Nucleus accumbens (tissue), 56 donors: ENCODE measurements at regions not wholly inside any gene's neighbourhood (a gene's known extent, or its start where the extent isn't known, plus 50 kb on each side); places are given as distances from the start of the nearest gene placed in this dataset.

Experiments used
- DNase-seq, 56 donors: peaks; one replicate each; lab custom pipeline; 2025; lab: John Stamatoyannopoulos, UW

DNA sequence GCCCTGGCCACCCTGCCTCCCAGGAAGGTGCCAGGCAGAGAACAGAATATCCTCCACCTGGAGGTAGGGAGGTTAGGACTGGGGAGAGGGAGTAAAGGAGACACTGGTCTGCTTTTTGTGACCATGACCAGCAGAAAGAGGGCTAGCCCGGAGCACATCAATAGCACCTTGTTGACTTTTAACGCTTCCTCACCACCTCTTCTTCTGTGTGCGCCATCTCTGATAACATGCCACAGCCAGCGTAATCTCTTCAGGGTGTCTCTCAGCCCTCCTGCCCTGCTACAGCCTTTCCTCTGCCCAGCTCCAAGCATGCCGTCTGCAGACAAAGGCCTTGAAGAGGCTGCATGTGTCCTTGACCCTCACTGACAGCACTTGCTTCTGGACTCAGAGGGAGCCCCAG lies 50.9 kb upstream of the GJA5 start:
- no peak for DNase-seq

DNA sequence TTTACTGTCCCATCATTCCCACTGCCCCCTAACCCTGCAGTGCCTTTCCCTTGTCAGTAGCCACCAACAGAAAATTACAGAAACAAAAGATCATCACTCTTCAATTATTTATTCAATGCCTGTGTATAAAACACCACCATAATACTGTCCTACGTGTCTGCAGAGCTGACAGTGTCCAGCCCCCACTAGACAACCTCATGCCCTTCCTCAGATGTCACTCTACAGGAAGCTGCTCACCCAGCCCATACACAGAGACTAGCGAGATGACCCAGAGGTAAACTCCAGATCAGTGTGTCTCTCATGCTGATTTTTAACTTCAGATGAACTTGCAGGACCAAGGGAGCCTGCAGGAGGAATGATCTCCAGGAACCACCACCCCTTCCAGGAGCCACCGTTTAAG lies 51.3 kb upstream of the GJA5 start:
- no peak for DNase-seq

DNA sequence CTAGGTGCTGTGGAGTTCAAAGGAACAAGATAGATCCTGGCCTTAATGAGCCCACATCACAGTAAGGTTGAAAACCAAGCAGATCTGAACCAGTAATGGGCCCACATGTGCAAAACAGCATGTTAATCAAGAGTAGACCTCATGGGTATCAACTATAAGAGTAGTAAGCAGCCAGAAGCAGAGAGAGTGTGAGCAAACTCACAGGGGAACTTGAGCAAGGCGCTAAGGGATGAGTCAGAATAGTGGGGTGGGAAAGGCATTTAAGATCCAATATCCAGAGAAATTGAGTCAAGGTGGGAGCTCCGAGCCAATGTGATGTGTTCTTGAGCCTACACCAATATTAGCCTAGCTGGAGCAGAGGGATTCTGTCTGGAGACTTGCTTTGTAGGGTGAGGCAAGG lies 52.4 kb upstream of the GJA5 start:
- no peak for DNase-seq

DNA sequence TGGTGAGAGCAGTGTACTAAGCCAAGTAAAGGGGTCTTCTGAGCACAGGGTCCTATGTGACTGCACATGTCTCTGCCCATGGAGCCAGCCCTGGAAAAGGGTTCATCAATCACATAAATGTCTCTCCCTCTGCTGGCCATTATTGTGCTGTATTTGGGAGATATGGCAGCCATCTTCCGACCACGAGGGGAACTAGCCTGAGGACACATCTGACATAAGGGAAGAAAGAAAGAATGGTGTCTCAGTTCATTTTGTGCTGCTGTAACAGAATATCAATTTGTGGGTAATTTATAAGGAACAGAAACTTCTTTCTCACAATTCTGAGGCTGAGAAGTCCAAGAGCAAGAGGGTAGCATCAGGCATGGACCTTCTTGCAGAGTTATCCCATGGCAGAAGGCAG lies 55.1 kb upstream of the GJA5 start:
- no peak for DNase-seq

DNA sequence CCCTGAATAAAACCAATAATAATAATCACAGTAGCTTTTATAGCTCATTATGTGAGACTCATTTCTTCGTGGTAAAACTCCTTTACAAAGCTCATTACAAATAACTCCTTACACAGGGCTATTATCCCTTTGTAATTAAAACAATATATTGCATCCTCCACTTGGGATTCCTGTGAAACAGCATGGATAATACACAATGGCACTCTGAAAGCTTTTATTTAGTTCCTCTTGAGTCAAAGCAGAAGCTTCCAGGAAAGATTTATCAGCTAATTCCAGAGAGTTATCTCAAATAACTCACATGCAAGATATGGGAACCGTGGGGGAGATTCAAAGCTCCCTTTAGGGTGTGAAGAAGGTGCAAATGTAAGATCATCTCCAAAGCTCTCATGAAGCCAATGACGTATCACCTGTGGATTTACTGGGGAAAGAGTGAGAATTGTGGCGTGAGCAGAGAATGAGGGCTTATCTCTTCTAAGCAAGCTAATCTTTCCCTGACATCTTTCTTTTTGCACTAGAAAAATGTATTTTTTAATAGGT lies 60.4 kb upstream of the GJA5 start:
- no peak for DNase-seq

DNA sequence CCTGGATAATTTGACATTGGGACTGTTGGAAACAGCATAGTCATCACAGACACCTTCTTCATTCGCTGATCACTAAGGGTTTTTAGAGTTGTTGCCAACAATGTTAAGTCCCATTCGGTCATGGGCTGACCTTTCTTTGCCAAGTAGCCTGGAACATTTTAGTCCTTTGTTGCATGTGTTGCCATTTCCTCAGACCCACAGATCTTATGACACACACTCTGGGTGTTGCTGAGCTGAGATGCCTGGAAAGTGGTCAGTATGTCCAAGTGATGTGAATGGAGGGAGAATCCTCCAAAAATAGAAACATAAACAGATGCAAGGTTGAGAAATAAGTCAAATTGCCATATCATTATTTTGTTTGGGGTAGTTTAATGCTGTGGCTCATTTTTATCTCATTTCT lies 61.5 kb upstream of the GJA5 start:
- peak in 1 of 56 donors; percentile 0 for DNase-seq

DNA sequence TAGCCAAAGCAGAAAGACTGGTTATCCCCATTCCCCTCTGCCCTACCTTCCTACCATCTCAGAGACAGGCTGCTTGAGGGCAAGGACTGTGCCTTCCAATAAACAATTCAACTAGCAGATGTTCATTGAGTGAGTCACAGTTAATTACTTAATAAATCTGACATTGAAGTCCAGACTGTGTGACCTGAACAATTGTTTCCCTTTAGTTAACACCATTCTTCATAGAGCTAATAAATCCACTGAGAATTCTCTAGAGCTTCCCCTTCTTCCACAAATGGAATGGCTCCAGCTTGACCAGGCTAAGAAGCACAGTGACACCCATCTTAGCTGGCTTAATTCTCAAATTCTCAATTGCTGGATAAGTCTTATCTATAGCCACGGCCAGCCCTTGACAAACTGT lies 61.9 kb upstream of the GJA5 start:
- no peak for DNase-seq

DNA sequence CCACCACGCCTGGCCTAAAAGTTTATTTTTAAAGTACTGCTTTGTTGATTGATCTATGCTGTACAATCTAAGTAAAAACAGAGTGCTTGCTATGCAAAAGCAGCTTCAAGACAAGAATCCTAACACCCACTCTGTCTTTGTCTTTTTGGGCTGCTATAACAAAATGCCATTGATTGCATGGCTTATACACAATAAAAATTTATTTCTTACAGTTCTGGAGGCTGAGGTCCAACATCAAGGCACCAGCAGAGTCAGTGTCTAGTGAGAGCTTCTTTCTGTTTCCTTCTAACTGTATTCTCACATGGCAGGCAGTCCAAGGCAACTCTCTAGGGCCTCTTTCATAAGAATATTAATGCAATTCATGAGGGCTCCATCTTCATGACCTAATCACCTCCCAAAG lies 63.6 kb upstream of the GJA5 start:
- no peak for DNase-seq

DNA sequence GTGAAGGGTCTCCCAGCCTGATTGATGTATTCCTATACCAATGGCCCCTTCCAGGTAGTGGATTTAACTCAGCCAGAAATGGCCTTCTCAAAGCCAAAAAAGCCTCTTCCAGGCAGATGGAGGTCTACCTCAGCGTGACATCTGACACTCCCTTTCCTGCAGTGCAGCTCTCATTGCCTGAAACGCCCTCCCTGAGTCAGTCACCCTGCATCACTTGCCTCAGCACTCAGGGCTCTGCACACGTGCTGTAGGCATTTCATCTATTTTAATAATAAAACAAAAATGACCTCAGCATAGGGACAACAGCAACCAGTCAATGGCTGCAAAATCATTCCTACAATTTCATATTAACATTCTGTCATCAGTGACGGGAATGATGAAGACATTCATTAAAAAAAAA lies 64.4 kb upstream of the GJA5 start:
- no peak for DNase-seq

DNA sequence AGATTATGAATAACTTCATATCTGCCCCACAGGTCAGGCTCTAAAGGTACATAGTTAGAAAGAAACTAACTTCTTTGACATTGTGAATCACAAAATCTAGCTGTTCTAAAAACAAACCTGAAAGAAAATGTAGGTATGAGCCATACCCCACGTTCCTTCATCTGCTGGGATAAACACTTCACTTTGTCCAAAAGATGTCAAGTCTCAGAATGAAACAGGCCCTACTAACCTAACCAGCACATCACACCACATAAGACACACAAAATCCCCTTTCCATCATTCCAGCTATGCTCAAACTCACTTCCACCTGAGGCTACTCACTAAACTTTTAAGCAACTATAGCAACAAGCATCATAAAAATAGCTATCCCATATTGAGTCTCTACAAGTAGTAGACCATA lies 65.2 kb upstream of the GJA5 start:
- DNase-seq = no peak

- DNase-seq = no peak
Observed at GRCh38 chr1:147826259-147826658, 65.9 kb upstream of the GJA5 start.

GRCh38 chr1:147833231-147833860 lies 69.2 kb upstream of the GJA8 start:
- DNase-seq = no peak

GRCh38 chr1:147834181-147834580 lies 68.4 kb upstream of the GJA8 start:
- no peak for DNase-seq

- DNase-seq = no peak
Observed at GRCh38 chr1:147834810-147835209, 67.8 kb upstream of the GJA8 start.

DNA sequence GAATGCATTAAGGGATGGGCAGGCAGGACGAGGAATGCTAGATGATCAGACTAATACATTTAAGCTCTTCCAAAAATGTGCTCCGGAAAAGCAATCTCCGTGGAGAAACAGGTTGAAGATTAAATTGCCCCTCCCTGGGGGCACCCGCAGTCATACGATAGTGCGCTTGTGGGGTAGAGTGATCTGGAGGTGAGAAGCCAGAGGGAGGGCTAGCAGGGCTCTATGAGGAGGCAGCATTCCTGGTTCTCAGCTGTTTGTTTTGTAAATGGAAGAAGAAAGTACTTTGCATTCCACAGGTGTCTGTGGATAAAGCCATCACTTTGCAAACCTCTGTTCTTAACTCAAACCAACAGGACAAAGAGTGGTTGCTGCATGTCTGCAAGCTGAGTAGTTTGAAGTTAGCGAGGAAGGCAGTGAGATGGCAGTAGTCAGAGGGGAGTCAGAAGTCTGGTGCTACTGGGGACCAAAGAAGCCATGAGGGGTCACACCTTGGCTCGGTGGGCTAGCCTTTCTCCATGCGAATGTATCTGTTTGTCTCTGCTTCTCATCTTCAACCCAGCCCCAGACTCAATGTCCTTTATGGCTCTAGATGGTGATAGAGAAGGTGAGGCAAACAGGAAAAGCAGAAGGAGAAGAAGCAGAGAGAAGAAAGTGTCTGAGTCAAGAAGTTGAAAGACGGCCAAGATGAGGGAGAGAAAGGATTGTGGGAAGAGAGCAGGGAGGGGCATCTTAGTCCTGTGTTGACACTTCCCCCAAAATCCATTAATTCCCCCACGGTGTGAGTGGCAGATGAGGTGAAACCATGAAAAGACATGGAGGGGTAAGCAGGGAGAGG lies 65.2 kb upstream of the GJA8 start:
- DNase-seq = no peak

DNA sequence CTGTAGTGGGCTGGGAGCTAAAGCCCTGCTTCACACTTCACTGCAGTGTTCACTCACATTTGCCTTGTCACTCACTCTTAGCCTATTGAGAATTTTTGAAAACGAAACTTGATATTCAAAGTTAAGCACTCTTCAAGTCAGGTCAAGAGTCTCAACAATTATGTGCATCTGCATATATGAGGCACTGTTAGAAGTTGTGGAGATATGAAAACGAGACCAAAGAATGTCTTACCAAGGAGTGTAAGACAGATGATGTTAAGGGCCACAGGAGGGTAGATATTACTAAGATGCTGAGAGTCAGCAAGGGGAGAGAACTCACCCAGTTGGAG lies 64.7 kb upstream of the GJA8 start:
- no peak for DNase-seq

DNA sequence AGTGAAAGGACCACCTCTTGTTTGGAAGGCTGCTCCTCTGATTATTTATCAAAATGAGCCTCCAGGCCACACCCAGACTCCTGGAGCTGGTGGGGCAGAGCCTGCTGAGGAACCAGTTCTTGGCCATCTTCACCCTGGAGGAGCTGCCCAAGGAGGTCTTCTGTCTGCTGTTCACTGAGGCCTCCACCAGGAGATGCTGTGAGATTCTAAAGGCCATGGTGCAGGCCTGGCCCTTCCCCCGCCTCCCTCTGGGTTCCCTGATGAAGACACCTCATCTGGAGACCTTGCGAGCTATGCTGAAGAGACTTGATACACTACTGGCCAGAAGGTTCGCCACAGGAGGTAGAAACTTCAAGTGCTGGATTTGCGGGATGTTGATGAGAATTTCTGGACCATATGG lies 61.7 kb upstream of the GJA8 start:
- DNase-seq = no peak

GRCh38 chr1:147842578-147842977 lies 60.0 kb upstream of the GJA8 start:
- DNase-seq = no peak

DNA sequence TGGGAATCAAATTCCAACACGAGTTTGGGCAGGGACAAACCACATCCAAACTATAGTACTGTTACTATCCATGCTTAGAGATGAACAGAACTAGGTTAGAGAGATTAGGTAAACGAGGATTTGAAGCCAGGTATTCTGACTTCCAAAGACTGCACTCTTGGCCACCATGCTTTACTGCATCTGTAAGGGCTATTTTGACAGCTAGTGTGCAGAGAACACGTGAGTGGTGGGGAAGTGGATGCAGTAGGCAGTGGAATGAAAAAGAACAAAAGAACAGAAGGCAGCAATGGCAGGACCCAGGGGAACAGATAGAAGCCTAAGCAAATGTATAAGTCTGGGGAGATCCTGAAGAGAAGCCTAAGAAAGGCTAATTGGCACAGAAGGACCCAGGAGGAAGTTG lies 59.1 kb upstream of the GJA8 start:
- DNase-seq = no peak

- DNase-seq = no peak
Observed at GRCh38 chr1:147847831-147848230, 54.8 kb upstream of the GJA8 start.

GRCh38 chr1:147849098-147849895 lies 53.3 kb upstream of the GJA8 start:
- DNase-seq = no peak

DNA sequence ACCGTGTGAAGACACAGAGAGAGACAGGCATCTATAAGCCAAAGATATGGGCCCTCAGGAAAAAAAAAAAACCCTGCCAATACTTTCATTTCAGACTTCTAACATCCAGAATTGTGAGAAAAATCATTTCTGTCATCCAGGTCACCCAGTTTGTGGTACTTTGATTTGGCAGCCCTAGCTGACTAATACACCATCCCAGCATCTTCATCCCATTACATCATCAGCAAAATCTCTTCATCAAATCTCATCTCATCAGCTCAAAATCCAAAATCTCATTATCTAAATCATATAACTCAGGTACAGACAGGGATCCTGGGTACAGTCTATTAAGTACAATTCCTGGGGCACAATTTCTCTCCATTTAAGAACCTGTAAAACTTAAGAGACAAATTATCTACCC lies 51.9 kb upstream of the GJA8 start:
- DNase-seq = no peak
